Mesothelial cell of epicardium (in vitro differentiated cells): ENCODE measurements at regions not wholly inside any gene's neighbourhood (a gene's known extent, or its start where the extent isn't known, plus 50 kb on each side); places are given as distances from the start of the nearest gene placed in this dataset.

ENCODE experiments used
- DNase-seq, 2 experiments: peaks; one replicate each; pipeline ENCODE4 v3.0.0; 2021; ENCODE audit warnings: low spot score in 2 of 2; ENCODE audit not compliant: unreplicated experiment in 2 of 2
- H3K27ac Mint-ChIP-seq: 2 replicates; pipeline ENCODE4 v1.8.0; 2021; ENCODE audit warnings: mixed read lengths
- H3K27me3 Mint-ChIP-seq: 2 replicates; pipeline ENCODE4 v1.8.0; 2021; ENCODE audit warnings: low read depth, mixed read lengths
- H3K36me3 Mint-ChIP-seq: 2 replicates; pipeline ENCODE4 v1.8.0; 2021; ENCODE audit warnings: mixed read lengths
- H3K4me1 Mint-ChIP-seq: 2 replicates; pipeline ENCODE4 v1.8.0; 2021; ENCODE audit warnings: mixed read lengths
- H3K4me3 Mint-ChIP-seq: 2 replicates; pipeline ENCODE4 v1.8.0; 2021; ENCODE audit warnings: mild to moderate bottlenecking, moderate library complexity, mixed read lengths
- H3K9me3 Mint-ChIP-seq: 2 replicates; pipeline ENCODE4 v1.8.0; 2021; ENCODE audit warnings: mixed read lengths
- TF ChIP-seq, protein P1 (sequence below): fragments of 200-600 bp; sonication (generic); IDR thresholded peaks from one replicate; pipeline ENCODE4 v1.5.0; 2021; ENCODE audit warnings: antibody characterized with exemption; ENCODE audit not compliant: unreplicated experiment

DNA sequence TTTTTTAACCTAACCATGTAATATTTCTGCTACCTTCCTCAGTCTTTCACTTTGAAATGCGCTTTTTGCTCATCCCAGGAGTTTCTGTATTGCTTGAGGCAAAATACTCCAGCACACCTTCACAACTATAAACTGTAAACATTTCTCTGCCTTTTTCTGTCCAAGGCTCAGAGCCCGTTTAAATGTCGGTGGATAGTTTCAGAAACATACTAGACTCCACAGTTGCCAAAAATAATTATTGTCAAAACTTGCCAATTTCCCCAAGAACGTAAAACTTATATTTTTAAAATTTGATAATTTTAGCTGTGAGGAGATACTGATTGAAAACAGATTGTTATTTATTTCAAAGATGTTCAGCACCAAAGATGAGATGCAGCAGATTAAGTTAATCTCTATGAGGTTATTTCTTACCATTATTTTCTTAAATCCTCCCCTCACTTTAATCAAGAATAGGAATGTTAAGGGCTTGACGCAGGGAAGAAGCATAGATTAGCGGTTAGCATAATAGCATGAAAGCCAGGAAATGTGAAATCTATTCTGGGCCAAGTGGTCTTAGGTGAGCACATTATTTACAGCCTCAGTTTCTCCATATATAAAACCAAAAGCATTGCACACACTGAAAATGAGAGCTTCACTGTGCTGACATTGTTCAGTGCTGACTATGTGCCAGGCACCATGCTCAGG is 91.5 kb upstream of the ESRRG start:
- DNase-seq = no peak
- no peak overlapping the region for H3K27ac Mint-ChIP-seq
- no peaks in the 10 kb centered on the region for H3K36me3 Mint-ChIP-seq
- H3K4me3 Mint-ChIP-seq = no peak overlapping the region
- H3K9me3 Mint-ChIP-seq = no peaks in the 10 kb centered on the region
- TF ChIP-seq, protein P1, sequence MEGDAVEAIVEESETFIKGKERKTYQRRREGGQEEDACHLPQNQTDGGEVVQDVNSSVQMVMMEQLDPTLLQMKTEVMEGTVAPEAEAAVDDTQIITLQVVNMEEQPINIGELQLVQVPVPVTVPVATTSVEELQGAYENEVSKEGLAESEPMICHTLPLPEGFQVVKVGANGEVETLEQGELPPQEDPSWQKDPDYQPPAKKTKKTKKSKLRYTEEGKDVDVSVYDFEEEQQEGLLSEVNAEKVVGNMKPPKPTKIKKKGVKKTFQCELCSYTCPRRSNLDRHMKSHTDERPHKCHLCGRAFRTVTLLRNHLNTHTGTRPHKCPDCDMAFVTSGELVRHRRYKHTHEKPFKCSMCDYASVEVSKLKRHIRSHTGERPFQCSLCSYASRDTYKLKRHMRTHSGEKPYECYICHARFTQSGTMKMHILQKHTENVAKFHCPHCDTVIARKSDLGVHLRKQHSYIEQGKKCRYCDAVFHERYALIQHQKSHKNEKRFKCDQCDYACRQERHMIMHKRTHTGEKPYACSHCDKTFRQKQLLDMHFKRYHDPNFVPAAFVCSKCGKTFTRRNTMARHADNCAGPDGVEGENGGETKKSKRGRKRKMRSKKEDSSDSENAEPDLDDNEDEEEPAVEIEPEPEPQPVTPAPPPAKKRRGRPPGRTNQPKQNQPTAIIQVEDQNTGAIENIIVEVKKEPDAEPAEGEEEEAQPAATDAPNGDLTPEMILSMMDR = no peak
- H3K4me1 Mint-ChIP-seq = peaks cover 7% of the 10 kb centered on the region
- peaks cover 84% of the 10 kb centered on the region for H3K27me3 Mint-ChIP-seq

DNA sequence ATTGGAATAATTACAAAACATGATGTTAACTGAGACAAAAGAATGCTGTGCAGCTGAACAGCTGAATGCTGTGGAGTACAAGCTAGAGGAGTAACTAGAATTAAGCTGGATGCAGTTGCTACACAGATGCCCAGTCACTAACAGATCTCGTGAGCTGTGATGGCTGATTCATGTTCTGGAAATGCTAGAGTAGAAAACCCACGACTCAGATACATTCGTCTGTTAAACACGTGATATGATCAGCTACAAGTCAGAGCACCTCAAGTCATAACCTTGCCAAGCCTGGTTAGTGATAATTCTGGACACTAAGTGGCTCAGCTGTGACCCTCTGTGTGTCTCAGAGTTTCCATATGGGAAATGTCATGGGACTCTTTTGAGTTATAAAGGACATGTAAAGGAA is 89.7 kb upstream of the ESRRG start:
- H3K9me3 Mint-ChIP-seq = no peaks in the 10 kb centered on the region
- DNase-seq = no peak
- TF ChIP-seq, protein P1 = no peak
- H3K27ac Mint-ChIP-seq = no peak overlapping the region
- H3K27me3 Mint-ChIP-seq = peaks cover 81% of the 10 kb centered on the region
- H3K36me3 Mint-ChIP-seq = no peaks in the 10 kb centered on the region
- no peak overlapping the region for H3K4me3 Mint-ChIP-seq
- H3K4me1 Mint-ChIP-seq = peaks cover 7% of the 10 kb centered on the region

DNA sequence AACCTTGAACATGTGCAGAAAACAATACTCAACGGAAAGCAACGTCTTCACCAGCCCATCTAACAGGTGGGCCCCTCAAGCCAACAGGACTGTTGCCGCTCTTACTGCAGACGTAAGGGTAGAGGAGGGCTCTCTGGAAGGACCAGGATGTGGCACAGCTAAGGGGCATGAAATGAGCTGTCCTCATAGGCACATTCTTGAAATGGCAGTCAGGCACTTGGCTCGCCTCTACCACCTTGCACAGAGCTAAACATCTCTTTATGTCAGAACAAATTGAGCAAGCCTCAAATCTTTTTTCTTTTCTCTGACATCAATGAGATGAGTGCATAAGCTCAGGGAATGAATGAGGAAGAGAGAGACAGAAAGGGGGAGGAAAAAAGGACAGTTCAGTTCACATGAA is 86.4 kb upstream of the ESRRG start:
- TF ChIP-seq, protein P1 = no peak
- no peak overlapping the region for H3K4me3 Mint-ChIP-seq
- peaks cover 85% of the 10 kb centered on the region for H3K27me3 Mint-ChIP-seq
- H3K4me1 Mint-ChIP-seq = no peaks in the 10 kb centered on the region
- no peaks in the 10 kb centered on the region for H3K9me3 Mint-ChIP-seq
- DNase-seq = no peak
- H3K36me3 Mint-ChIP-seq = no peaks in the 10 kb centered on the region
- H3K27ac Mint-ChIP-seq = no peak overlapping the region

DNA sequence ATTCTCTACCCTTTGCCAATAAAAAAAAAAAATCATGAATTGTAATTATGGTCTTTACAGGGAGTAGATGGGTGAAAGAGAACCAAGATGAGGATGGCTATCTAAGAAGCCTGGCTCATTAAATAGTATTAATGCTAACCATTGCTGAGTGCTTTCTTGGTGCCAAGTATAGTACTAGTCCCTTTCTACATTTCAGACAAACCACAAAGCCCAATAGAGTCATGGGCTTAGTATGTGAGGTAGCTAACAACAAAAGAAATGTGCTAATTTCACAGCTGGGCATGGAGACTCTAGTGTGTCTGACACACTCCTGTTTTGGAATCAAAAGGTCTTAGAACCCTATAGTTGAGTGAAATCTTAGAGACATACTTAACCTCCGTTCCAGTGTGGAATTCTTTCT is 84.5 kb upstream of the ESRRG start:
- H3K4me1 Mint-ChIP-seq = no peaks in the 10 kb centered on the region
- H3K27me3 Mint-ChIP-seq = peaks cover 82% of the 10 kb centered on the region
- TF ChIP-seq, protein P1 = no peak
- no peak overlapping the region for H3K27ac Mint-ChIP-seq
- no peaks in the 10 kb centered on the region for H3K36me3 Mint-ChIP-seq
- DNase-seq = no peak
- H3K9me3 Mint-ChIP-seq = no peaks in the 10 kb centered on the region
- H3K4me3 Mint-ChIP-seq = no peak overlapping the region

DNA sequence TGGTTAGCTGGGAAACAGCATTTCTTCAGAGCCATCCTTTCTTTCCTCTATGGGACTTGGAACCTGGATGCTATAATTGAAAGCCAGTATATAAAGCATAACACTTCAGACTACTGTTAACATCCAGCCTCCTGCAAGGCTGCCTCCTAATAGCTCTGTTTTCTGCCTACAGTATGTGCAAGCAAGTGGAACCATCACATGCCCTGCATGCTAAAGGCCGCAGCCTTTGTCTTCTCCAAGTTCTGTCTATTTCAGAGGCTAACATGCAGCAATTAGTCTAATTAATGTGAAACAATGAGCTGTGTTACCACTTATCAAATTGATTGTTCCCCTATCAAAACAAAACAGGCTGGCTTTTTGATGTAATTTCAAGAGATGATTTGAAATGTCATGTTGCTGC is 82.7 kb upstream of the ESRRG start:
- Mint-ChIP-seq H3K9me3 (peaks cover 4% of the 10 kb centered on the region), H3K27me3 (peaks cover 86% of the 10 kb centered on the region), H3K4me1 (no peaks in the 10 kb centered on the region), H3K36me3 (no peaks in the 10 kb centered on the region), H3K27ac (no peak overlapping the region), H3K4me3 (no peak overlapping the region)
- TF ChIP-seq, protein P1 = no peak
- no peak for DNase-seq

DNA sequence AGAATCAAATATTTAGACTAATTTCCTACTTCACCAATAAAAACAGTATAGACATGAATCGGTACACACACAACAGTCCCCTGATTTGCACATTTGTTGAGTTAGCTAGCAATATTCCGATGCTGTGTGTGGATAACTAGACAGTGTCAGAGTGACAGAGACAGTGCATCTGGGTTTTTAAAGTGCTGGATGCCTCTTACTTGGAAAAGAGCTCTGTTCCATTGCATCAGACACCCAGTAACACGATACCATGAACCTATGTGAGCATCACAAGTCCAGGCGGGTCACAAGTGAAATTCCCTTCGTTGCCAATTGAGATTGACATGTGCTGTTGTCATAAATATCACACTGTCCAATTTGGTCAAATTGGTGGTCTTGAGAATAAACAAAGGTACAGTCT is 82.0 kb upstream of the ESRRG start:
- H3K4me1 Mint-ChIP-seq = no peaks in the 10 kb centered on the region
- H3K27ac Mint-ChIP-seq = no peak overlapping the region

More for the DNA sequence above, 82.0 kb upstream of the ESRRG start:
- Mint-ChIP-seq H3K27me3 (peaks cover 86% of the 10 kb centered on the region), H3K9me3 (peaks cover 4% of the 10 kb centered on the region), H3K4me3 (no peak overlapping the region), H3K36me3 (no peaks in the 10 kb centered on the region)
- no peak for DNase-seq
- TF ChIP-seq, protein P1 = no peak
